IMR-90 (cell line): ENCODE measurements at regions not wholly inside any gene's neighbourhood (a gene's known extent, or its start where the extent isn't known, plus 50 kb on each side); places are given as distances from the start of the nearest gene placed in this dataset.

Source experiments
- BHLHE40 ChIP-seq: fragments of 150-350 bp; IDR thresholded peaks from 2 replicates; pipeline ENCODE4 v1.6.1; 2016; ENCODE audit warnings: mild to moderate bottlenecking, low read depth, low read length
- CEBPB ChIP-seq: IDR thresholded peaks from 2 replicates; pipeline ENCODE4 v1.6.1; 2012; ENCODE audit warnings: low read depth, low read length, improper control_type of control experiment
- CHD1 ChIP-seq: IDR thresholded peaks from 2 replicates; pipeline ENCODE4 v1.6.1; 2012; ENCODE audit warnings: low read depth, low read length, improper control_type of control experiment
- CTCF ChIP-seq: conservative IDR thresholded peaks from 2 replicates; pipeline ENCODE4 v1.5.1; 2012; ENCODE audit warnings: mild to moderate bottlenecking, low read depth, low read length, improper control_type of control experiment
- MXI1 ChIP-seq: IDR thresholded peaks from 2 replicates; pipeline ENCODE4 v1.6.1; 2012; ENCODE audit warnings: low read depth, mild to moderate bottlenecking, low read length, moderate library complexity, borderline replicate concordance
- POLR2A ChIP-seq: IDR thresholded peaks from 2 replicates; pipeline ENCODE4 v1.6.1; 2012; ENCODE audit warnings: mild to moderate bottlenecking, low read depth, low read length
- RAD21 ChIP-seq: IDR thresholded peaks from 2 replicates; pipeline ENCODE4 v1.6.1; 2012; ENCODE audit warnings: low read length, improper control_type of control experiment
- RCOR1 ChIP-seq: IDR thresholded peaks from 2 replicates; pipeline ENCODE4 v1.6.1; 2012; ENCODE audit warnings: mild to moderate bottlenecking, low read length, improper control_type of control experiment; ENCODE audit not compliant: insufficient replicate concordance
- RFX5 ChIP-seq: IDR thresholded peaks from 2 replicates; pipeline ENCODE4 v1.8.0; 2012; ENCODE audit warnings: low read depth, mild to moderate bottlenecking, low read length, moderate library complexity
- TF ChIP-seq, protein P1 (sequence below): fragments of 150-350 bp; IDR thresholded peaks from 2 replicates; pipeline ENCODE4 v1.6.1; 2017; ENCODE audit warnings: mild to moderate bottlenecking, antibody characterized with exemption, low read length, low read depth

GRCh38 chr4:143281507-143282190 is 55.0 kb upstream of the GAB1 start:
- TF ChIP-seq CTCF (no peak), CHD1 (no peak), POLR2A (no peak), BHLHE40 (no peak), RAD21 (no peak), MXI1 (no peak), RFX5 (no peak), CEBPB (no peak), RCOR1 (no peak)
- TF ChIP-seq, protein P1, sequence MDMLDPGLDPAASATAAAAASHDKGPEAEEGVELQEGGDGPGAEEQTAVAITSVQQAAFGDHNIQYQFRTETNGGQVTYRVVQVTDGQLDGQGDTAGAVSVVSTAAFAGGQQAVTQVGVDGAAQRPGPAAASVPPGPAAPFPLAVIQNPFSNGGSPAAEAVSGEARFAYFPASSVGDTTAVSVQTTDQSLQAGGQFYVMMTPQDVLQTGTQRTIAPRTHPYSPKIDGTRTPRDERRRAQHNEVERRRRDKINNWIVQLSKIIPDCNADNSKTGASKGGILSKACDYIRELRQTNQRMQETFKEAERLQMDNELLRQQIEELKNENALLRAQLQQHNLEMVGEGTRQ = no peak
